WTC11 (cell line): ENCODE measurements at regions not wholly inside any gene's neighbourhood (a gene's known extent, or its start where the extent isn't known, plus 50 kb on each side); places are given as distances from the start of the nearest gene placed in this dataset.

Experiments used
- ATAC-seq: fragments of 200-7000 bp; cut with Tn5 transposase; 2 replicates; pipeline ENCODE4 v1.10.0; 2021; ENCODE audit warnings: mild to moderate bottlenecking, moderate library complexity
- CTCF ChIA-PET: fragments of 300-600 bp; sonication (Branson Sonifier 250); formaldehyde crosslinking; loops from one replicate; lab custom pipeline; 2021; ENCODE audit warnings: antibody characterized with exemption; lab: Charles Lee
- POLR2A ChIA-PET: fragments of 350-600 bp; sonication (Branson Sonifier 250); formaldehyde crosslinking; loops from one replicate; lab custom pipeline; 2021; ENCODE audit warnings: antibody characterized with exemption; lab: Charles Lee
- DNase-seq: peaks from one replicate; pipeline ENCODE4 v3.0.0; 2021; ENCODE audit warnings: low spot score
- H3K27ac Mint-ChIP-seq: 2 replicates; pipeline ENCODE4 v1.8.0; 2021; ENCODE audit warnings: mixed read lengths
- H3K27me3 Mint-ChIP-seq: 2 replicates; pipeline ENCODE4 v1.8.0; 2021; ENCODE audit warnings: low read depth, mild to moderate bottlenecking, moderate library complexity, mixed read lengths
- H3K36me3 Mint-ChIP-seq: 2 replicates; pipeline ENCODE4 v1.8.0; 2021; ENCODE audit warnings: mixed read lengths
- H3K4me1 Mint-ChIP-seq: 2 replicates; pipeline ENCODE4 v1.8.0; 2022; ENCODE audit warnings: mixed read lengths
- H3K4me3 Mint-ChIP-seq: 2 replicates; pipeline ENCODE4 v1.8.0; 2021; ENCODE audit warnings: mild to moderate bottlenecking, moderate library complexity, mixed read lengths
- H3K9me3 Mint-ChIP-seq: 2 replicates; pipeline ENCODE4 v1.8.0; 2021; ENCODE audit warnings: mixed read lengths
- CDX4 ChIP-seq: fragments of 250-450 bp; sonication (Bioruptor Pico); IDR thresholded peaks from 2 replicates; pipeline ENCODE4 v1.9.0; 2021; ENCODE audit warnings: moderate library complexity, mild to moderate bottlenecking, inconsistent platforms, borderline replicate concordance
- CREM ChIP-seq: sonication (generic); formaldehyde crosslinking; IDR thresholded peaks from 2 replicates; pipeline ENCODE4 v1.8.1; 2022; ENCODE audit warnings: mild to moderate bottlenecking, missing genetic modification reagents, moderate library complexity
- ESRRA ChIP-seq: sonication (generic); formaldehyde crosslinking; IDR thresholded peaks from 2 replicates; pipeline ENCODE4 v1.8.1; 2022; ENCODE audit warnings: mild to moderate bottlenecking, missing genetic modification reagents, borderline replicate concordance
- FOXK1 ChIP-seq: sonication (generic); formaldehyde crosslinking; IDR thresholded peaks from 2 replicates; pipeline ENCODE4 v1.8.0; 2022; ENCODE audit warnings: mild to moderate bottlenecking, moderate library complexity, missing genetic modification reagents
- FOXP4 ChIP-seq: sonication (generic); formaldehyde crosslinking; IDR thresholded peaks from 2 replicates; pipeline ENCODE4 v1.8.0; 2022; ENCODE audit warnings: mild to moderate bottlenecking, missing genetic modification reagents
- GABPB1 ChIP-seq: sonication (generic); formaldehyde crosslinking; IDR thresholded peaks from 2 replicates; pipeline ENCODE4 v1.8.1; 2023; ENCODE audit warnings: mild to moderate bottlenecking, missing genetic modification reagents
- IRF1 ChIP-seq: sonication (generic); formaldehyde crosslinking; IDR thresholded peaks from 2 replicates; pipeline ENCODE4 v1.8.0; 2023; ENCODE audit warnings: missing genetic modification reagents
- JAZF1 ChIP-seq: fragments of 250-450 bp; sonication (Bioruptor Pico); IDR thresholded peaks from 2 replicates; pipeline ENCODE4 v1.9.0; 2021; ENCODE audit warnings: moderate library complexity, mild to moderate bottlenecking, inconsistent platforms
- MYBL2 ChIP-seq: sonication (generic); formaldehyde crosslinking; IDR thresholded peaks from 2 replicates; pipeline ENCODE4 v1.8.1; 2023; ENCODE audit warnings: mild to moderate bottlenecking, moderate library complexity, missing genetic modification reagents
- NR3C1 ChIP-seq: sonication (generic); formaldehyde crosslinking; conservative IDR thresholded peaks from 2 replicates; pipeline ENCODE4 v1.8.1; 2023; ENCODE audit warnings: low read depth, mild to moderate bottlenecking, missing genetic modification reagents
- STAT6 ChIP-seq: sonication (generic); formaldehyde crosslinking; conservative IDR thresholded peaks from 2 replicates; pipeline ENCODE4 v1.8.1; 2023; ENCODE audit warnings: mild to moderate bottlenecking, low read depth, missing genetic modification reagents, moderate library complexity
- TCF7 ChIP-seq: sonication (generic); formaldehyde crosslinking; IDR thresholded peaks from 2 replicates; pipeline ENCODE4 v1.8.0; 2022; ENCODE audit warnings: mild to moderate bottlenecking, low read depth, missing genetic modification reagents, moderate library complexity
- TEAD1 ChIP-seq: sonication (generic); formaldehyde crosslinking; IDR thresholded peaks from 2 replicates; pipeline ENCODE4 v1.8.0; 2022; ENCODE audit warnings: mild to moderate bottlenecking, missing genetic modification reagents
- ZMAT4 ChIP-seq: fragments of 250-450 bp; sonication (Bioruptor Pico); IDR thresholded peaks from 2 replicates; pipeline ENCODE4 v1.9.0; 2021; ENCODE audit warnings: mild to moderate bottlenecking
- ZNF219 ChIP-seq: sonication (generic); formaldehyde crosslinking; IDR thresholded peaks from 2 replicates; pipeline ENCODE4 v1.8.0; 2023; ENCODE audit warnings: missing genetic modification reagents, mild to moderate bottlenecking, borderline replicate concordance
- ZNF232 ChIP-seq: sonication (generic); formaldehyde crosslinking; IDR thresholded peaks from 2 replicates; pipeline ENCODE4 v1.8.0; 2022; ENCODE audit warnings: mild to moderate bottlenecking, missing genetic modification reagents
- ZNF263 ChIP-seq: sonication (generic); formaldehyde crosslinking; IDR thresholded peaks from 2 replicates; pipeline ENCODE4 v1.8.1; 2022; ENCODE audit warnings: low read depth, mild to moderate bottlenecking, moderate library complexity, missing genetic modification reagents
- ZSCAN18 ChIP-seq: fragments of 250-450 bp; sonication (Bioruptor Pico); IDR thresholded peaks from 2 replicates; pipeline ENCODE4 v2.1.2; 2022; ENCODE audit warnings: mild to moderate bottlenecking, moderate library complexity

GRCh38 chr1:79796434-79796833 lies 789.9 kb upstream of the ADGRL4 start:
- TF ChIP-seq TEAD1 (CRISPR knock-in tag) (no peak), STAT6 (CRISPR knock-in tag) (no peak), CDX4 (no peak), TCF7 (CRISPR knock-in tag) (no peak), GABPB1 (CRISPR knock-in tag) (no peak), IRF1 (CRISPR knock-in tag) (no peak), ZNF219 (no peak), ZSCAN18 (CRISPR knock-in tag) (no peak)
- H3K4me1 Mint-ChIP-seq, result no peaks in the 10 kb centered on the region
- H3K4me3 Mint-ChIP-seq, result no peak overlapping the region
- ChIA-PET CTCF (no interaction called here), POLR2A (no interaction called here)
- no peaks in the 10 kb centered on the region for H3K27me3 Mint-ChIP-seq
- DNase-seq (no peak), ATAC-seq (no peak)
- H3K27ac Mint-ChIP-seq, result no peak overlapping the region
- peaks cover 13% of the 10 kb centered on the region; the same call in 1 of the 2 replicates for H3K36me3 Mint-ChIP-seq
- peaks cover 32% of the 10 kb centered on the region for H3K9me3 Mint-ChIP-seq

GRCh38 chr1:79792219-79792930 lies 785.8 kb upstream of the ADGRL4 start:
- no peak overlapping the region for H3K4me3 Mint-ChIP-seq
- TF ChIP-seq NR3C1 (CRISPR knock-in tag), result no peak
- ChIA-PET POLR2A (no interaction called here), CTCF (interaction anchor here (1.0 kb wide), 1 partner anchor 23 kb away, joined by 3 read pairs; no protein-coding TSS in a partner anchor)
- no peak for ATAC-seq
- peaks cover 32% of the 10 kb centered on the region for H3K9me3 Mint-ChIP-seq
- no peaks in the 10 kb centered on the region for H3K4me1 Mint-ChIP-seq
- DNase-seq, result no peak
- no peak overlapping the region for H3K27ac Mint-ChIP-seq
- H3K27me3 Mint-ChIP-seq, result no peaks in the 10 kb centered on the region
- peaks cover 13% of the 10 kb centered on the region; the same call in 1 of the 2 replicates for H3K36me3 Mint-ChIP-seq

- no peaks in the 10 kb centered on the region for H3K27me3 Mint-ChIP-seq
- CTCF ChIA-PET, result interaction anchor here (0.6 to 1.0 kb wide), 2 partner anchors 23 to 336 kb away, joined by 3 read pairs; no protein-coding TSS in a partner anchor
These were observed 785.1 kb upstream of the ADGRL4 start for GRCh38 chr1:79791488-79792218.

More at GRCh38 chr1:79791488-79792218, 785.1 kb upstream of the ADGRL4 start:
- no peak for DNase-seq
- TF ChIP-seq FOXK1 (CRISPR knock-in tag) (no peak), ZNF232 (CRISPR knock-in tag) (no peak), JAZF1 (CRISPR knock-in tag) (no peak), ZMAT4 (no peak), CREM (CRISPR knock-in tag) (no peak), MYBL2 (CRISPR knock-in tag) (no peak), ESRRA (CRISPR knock-in tag) (no peak), FOXP4 (CRISPR knock-in tag) (no peak), ZNF263 (CRISPR knock-in tag) (no peak)
- Mint-ChIP-seq H3K4me1 (no peaks in the 10 kb centered on the region), H3K4me3 (no peak overlapping the region), H3K9me3 (peaks cover 26% of the 10 kb centered on the region), H3K27ac (no peak overlapping the region), H3K36me3 (peaks cover 7% of the 10 kb centered on the region; the same call in 1 of the 2 replicates)
- POLR2A ChIA-PET, result no interaction called here
- no peak for ATAC-seq
